ENCODE measurements at regions not wholly inside any gene's neighbourhood (a gene's known extent, or its start where the extent isn't known, plus 50 kb on each side); places are given as distances from the start of the nearest gene placed in this dataset.

- Mint-ChIP-seq H3K27me3 (ENCODE audit: unreplicated experiment) (no peaks in the 10 kb centered on the region), H3K4me1 (ENCODE audit: unreplicated experiment) (peaks cover 25% of the 10 kb centered on the region), H3K36me3 (ENCODE audit: unreplicated experiment) (no peaks in the 10 kb centered on the region), H3K4me3 (ENCODE audit: unreplicated experiment) (no peak overlapping the region), H3K9me3 (ENCODE audit: unreplicated experiment) (no peaks in the 10 kb centered on the region), H3K27ac (ENCODE audit: unreplicated experiment) (no peak overlapping the region)
- no peak for TF ChIP-seq CTCF (IDR thresholded peaks at IDR 0.05)
- DNase-seq (ENCODE audit: extremely low spot score, unreplicated experiment): no peak
These were observed 182.2 kb upstream of the NUDT4 start for GRCh38 chr12:93195511-93195910.

- H3K4me3 Mint-ChIP-seq (ENCODE audit: unreplicated experiment): no peak overlapping the region
- DNase-seq (ENCODE audit: extremely low spot score, unreplicated experiment): no peak
- TF ChIP-seq CTCF (IDR thresholded peaks at IDR 0.05): no peak
- H3K4me1 Mint-ChIP-seq (ENCODE audit: unreplicated experiment): peaks cover 18% of the 10 kb centered on the region
- no peaks in the 10 kb centered on the region for H3K9me3 Mint-ChIP-seq (ENCODE audit: unreplicated experiment)
- no peaks in the 10 kb centered on the region for H3K27me3 Mint-ChIP-seq (ENCODE audit: unreplicated experiment)
- no peaks in the 10 kb centered on the region for H3K36me3 Mint-ChIP-seq (ENCODE audit: unreplicated experiment)
- no peak overlapping the region for H3K27ac Mint-ChIP-seq (ENCODE audit: unreplicated experiment)
These were observed 180.6 kb upstream of the NUDT4 start for GRCh38 chr12:93197067-93197593.

- TF ChIP-seq CTCF (IDR thresholded peaks at IDR 0.05): no peak
- Mint-ChIP-seq H3K4me1 (ENCODE audit: unreplicated experiment) (peaks cover 22% of the 10 kb centered on the region), H3K36me3 (ENCODE audit: unreplicated experiment) (no peaks in the 10 kb centered on the region), H3K27me3 (ENCODE audit: unreplicated experiment) (no peaks in the 10 kb centered on the region), H3K9me3 (ENCODE audit: unreplicated experiment) (no peaks in the 10 kb centered on the region), H3K4me3 (ENCODE audit: unreplicated experiment) (no peak overlapping the region), H3K27ac (ENCODE audit: unreplicated experiment) (no peak overlapping the region)
- DNase-seq (ENCODE audit: extremely low spot score, unreplicated experiment): no peak
These were observed 179.6 kb upstream of the NUDT4 start for GRCh38 chr12:93198086-93198485.

- H3K27ac Mint-ChIP-seq (ENCODE audit: unreplicated experiment): no peak overlapping the region
- DNase-seq (ENCODE audit: extremely low spot score, unreplicated experiment): no peak
- H3K4me1 Mint-ChIP-seq (ENCODE audit: unreplicated experiment): peaks cover 30% of the 10 kb centered on the region
- H3K9me3 Mint-ChIP-seq (ENCODE audit: unreplicated experiment): no peaks in the 10 kb centered on the region
- no peaks in the 10 kb centered on the region for H3K27me3 Mint-ChIP-seq (ENCODE audit: unreplicated experiment)
- H3K36me3 Mint-ChIP-seq (ENCODE audit: unreplicated experiment): no peaks in the 10 kb centered on the region
- TF ChIP-seq CTCF (IDR thresholded peaks at IDR 0.05): no peak
- no peak overlapping the region for H3K4me3 Mint-ChIP-seq (ENCODE audit: unreplicated experiment)
These were observed 177.9 kb upstream of the NUDT4 start for GRCh38 chr12:93199831-93200236.

GRCh38 chr12:93200291-93200917, 177.3 kb upstream of the NUDT4 start:
- DNase-seq (ENCODE audit: extremely low spot score, unreplicated experiment): no peak
- Mint-ChIP-seq H3K9me3 (ENCODE audit: unreplicated experiment) (no peaks in the 10 kb centered on the region), H3K4me3 (ENCODE audit: unreplicated experiment) (no peak overlapping the region), H3K4me1 (ENCODE audit: unreplicated experiment) (peaks cover 30% of the 10 kb centered on the region), H3K36me3 (ENCODE audit: unreplicated experiment) (no peaks in the 10 kb centered on the region), H3K27me3 (ENCODE audit: unreplicated experiment) (no peaks in the 10 kb centered on the region), H3K27ac (ENCODE audit: unreplicated experiment) (no peak overlapping the region)
- TF ChIP-seq CTCF (IDR thresholded peaks at IDR 0.05): no peak
